ENCODE measurements at regions not wholly inside any gene's neighbourhood (a gene's known extent, or its start where the extent isn't known, plus 50 kb on each side); places are given as distances from the start of the nearest gene placed in this dataset.

DNA sequence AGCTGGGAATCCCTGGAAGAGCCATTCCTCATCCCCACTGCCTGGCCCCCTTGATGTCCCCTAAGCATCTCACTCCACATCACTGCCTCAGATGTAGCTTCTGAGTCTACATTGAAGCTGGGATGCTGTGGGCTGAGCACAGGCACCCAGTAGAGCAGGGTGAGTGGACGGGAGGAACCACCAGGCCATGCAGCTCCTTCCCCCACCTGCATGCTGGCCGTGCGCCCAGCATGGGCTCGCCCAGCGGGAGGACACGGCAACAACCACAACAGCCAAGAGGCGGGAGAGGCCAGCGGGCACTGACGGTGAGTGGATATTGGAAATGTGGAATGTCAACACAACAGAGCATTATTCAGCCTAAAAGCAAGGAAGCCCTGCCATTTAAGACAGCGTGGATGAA is 310.9 kb downstream of the ADGRD1 start:
- no peaks in the 10 kb centered on the region for H4K20me1 ChIP-seq (ENCODE audit: insufficient read depth)
- TF ChIP-seq SMC3 (conservative IDR thresholded peaks at IDR 0.05; ENCODE audit: poor library complexity): no peak
- TF ChIP-seq, protein P1, sequence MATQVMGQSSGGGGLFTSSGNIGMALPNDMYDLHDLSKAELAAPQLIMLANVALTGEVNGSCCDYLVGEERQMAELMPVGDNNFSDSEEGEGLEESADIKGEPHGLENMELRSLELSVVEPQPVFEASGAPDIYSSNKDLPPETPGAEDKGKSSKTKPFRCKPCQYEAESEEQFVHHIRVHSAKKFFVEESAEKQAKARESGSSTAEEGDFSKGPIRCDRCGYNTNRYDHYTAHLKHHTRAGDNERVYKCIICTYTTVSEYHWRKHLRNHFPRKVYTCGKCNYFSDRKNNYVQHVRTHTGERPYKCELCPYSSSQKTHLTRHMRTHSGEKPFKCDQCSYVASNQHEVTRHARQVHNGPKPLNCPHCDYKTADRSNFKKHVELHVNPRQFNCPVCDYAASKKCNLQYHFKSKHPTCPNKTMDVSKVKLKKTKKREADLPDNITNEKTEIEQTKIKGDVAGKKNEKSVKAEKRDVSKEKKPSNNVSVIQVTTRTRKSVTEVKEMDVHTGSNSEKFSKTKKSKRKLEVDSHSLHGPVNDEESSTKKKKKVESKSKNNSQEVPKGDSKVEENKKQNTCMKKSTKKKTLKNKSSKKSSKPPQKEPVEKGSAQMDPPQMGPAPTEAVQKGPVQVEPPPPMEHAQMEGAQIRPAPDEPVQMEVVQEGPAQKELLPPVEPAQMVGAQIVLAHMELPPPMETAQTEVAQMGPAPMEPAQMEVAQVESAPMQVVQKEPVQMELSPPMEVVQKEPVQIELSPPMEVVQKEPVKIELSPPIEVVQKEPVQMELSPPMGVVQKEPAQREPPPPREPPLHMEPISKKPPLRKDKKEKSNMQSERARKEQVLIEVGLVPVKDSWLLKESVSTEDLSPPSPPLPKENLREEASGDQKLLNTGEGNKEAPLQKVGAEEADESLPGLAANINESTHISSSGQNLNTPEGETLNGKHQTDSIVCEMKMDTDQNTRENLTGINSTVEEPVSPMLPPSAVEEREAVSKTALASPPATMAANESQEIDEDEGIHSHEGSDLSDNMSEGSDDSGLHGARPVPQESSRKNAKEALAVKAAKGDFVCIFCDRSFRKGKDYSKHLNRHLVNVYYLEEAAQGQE (IDR thresholded peaks at IDR 0.05; ENCODE audit: borderline replicate concordance): no peak
- no peak for TF ChIP-seq EP300 (conservative IDR thresholded peaks at IDR 0.05; ENCODE audit: poor library complexity, severe bottlenecking)
- no peak for TF ChIP-seq TAF1 (IDR thresholded peaks at IDR 0.05; ENCODE audit: low read depth)
- TF ChIP-seq EZH2 (IDR thresholded peaks at IDR 0.05; ENCODE audit: borderline replicate concordance, insufficient read depth, low read length, poor library complexity, severe bottlenecking): no peak
- TF ChIP-seq, protein P2, sequence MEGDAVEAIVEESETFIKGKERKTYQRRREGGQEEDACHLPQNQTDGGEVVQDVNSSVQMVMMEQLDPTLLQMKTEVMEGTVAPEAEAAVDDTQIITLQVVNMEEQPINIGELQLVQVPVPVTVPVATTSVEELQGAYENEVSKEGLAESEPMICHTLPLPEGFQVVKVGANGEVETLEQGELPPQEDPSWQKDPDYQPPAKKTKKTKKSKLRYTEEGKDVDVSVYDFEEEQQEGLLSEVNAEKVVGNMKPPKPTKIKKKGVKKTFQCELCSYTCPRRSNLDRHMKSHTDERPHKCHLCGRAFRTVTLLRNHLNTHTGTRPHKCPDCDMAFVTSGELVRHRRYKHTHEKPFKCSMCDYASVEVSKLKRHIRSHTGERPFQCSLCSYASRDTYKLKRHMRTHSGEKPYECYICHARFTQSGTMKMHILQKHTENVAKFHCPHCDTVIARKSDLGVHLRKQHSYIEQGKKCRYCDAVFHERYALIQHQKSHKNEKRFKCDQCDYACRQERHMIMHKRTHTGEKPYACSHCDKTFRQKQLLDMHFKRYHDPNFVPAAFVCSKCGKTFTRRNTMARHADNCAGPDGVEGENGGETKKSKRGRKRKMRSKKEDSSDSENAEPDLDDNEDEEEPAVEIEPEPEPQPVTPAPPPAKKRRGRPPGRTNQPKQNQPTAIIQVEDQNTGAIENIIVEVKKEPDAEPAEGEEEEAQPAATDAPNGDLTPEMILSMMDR (IDR thresholded peaks at IDR 0.05; ENCODE audit: poor library complexity, severe bottlenecking): no peak
- TF ChIP-seq POLR2AphosphoS5 (IDR thresholded peaks at IDR 0.05): no peak
- no peak for TF ChIP-seq RAD21 (conservative IDR thresholded peaks at IDR 0.05)
- TF ChIP-seq MXI1 (conservative IDR thresholded peaks at IDR 0.05; ENCODE audit: poor library complexity, severe bottlenecking): no peak
- no peak overlapping the region for H2AFZ ChIP-seq (ENCODE audit: low read depth, low read length)
- H3K9me2 ChIP-seq (ENCODE audit: insufficient read depth, low read length): no peaks in the 10 kb centered on the region
- no peak overlapping the region for H3K9ac ChIP-seq (ENCODE audit: low read length)
- no peak overlapping the region for H3K4me2 ChIP-seq (ENCODE audit: low read length)
- H3K9me3 ChIP-seq (ENCODE audit: low read length): no peaks in the 10 kb centered on the region
- no peaks in the 10 kb centered on the region for H3K36me3 ChIP-seq (ENCODE audit: insufficient read depth, low read length)
- H3K79me2 ChIP-seq (replicated peaks; ENCODE audit: insufficient read depth, low read length): no peaks in the 10 kb centered on the region
- H3F3A ChIP-seq (ENCODE audit: insufficient read depth, low read length, poor library complexity, severe bottlenecking): no peaks in the 10 kb centered on the region
- H3K27ac ChIP-seq (ENCODE audit: low read length): no peak overlapping the region
- no peak overlapping the region for H3K4me3 ChIP-seq (ENCODE audit: low read length)
- no peaks in the 10 kb centered on the region for H3K27me3 ChIP-seq (ENCODE audit: insufficient read depth, low read depth, low read length)

DNA sequence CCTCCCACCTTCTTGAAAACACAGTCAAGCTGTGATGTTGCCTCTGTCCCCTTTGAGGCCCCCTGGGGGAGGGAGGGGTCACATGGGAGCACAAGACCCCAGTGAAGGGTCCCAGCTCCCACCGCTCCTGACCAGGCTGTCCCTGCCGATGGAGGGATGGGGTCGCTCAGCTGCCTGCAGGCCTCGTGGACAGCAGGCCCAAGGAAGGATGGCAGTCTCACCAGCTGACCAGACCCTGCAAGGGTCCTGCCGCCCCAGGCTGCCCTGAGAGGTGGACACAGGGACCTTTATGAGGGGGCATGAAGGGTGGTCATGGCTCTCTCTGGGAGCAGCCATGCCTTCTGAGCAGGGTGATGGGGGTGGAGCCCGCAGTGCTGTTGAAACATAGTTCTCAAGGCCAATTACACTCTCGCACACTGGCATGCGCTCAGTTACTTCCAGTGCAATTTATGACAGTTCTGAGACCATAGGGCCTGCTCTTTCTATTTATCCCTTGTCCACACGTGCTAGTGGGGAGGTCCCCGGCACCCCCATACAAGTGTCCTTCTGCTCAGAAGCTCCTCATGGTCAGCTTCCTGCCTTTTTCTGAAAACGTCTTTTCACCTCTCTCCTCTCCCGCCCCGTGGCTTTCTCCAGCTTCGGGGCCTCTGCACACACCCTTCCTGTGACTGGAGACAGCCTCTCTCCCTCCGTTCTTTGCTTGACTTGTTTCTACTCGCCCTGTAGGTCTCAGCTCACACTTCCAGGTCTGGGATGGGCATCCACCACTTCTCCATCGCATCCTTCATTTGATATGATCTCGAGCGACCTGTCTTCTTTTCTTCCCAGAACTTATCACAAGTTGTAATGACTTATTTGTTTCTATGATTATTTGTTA is 313.1 kb downstream of the ADGRD1 start:
- no peak overlapping the region for H3K9ac ChIP-seq (ENCODE audit: low read length)
- H3K9me2 ChIP-seq (ENCODE audit: insufficient read depth, low read length): no peaks in the 10 kb centered on the region
- no peaks in the 10 kb centered on the region for H3K79me2 ChIP-seq (replicated peaks; ENCODE audit: insufficient read depth, low read length)
- H2AFZ ChIP-seq (ENCODE audit: low read depth, low read length): no peak overlapping the region
- H3K36me3 ChIP-seq (ENCODE audit: insufficient read depth, low read length): no peaks in the 10 kb centered on the region
- no peak overlapping the region for H3K27ac ChIP-seq (ENCODE audit: low read length)
- no peaks in the 10 kb centered on the region for H3F3A ChIP-seq (ENCODE audit: insufficient read depth, low read length, poor library complexity, severe bottlenecking)
- H3K4me3 ChIP-seq (ENCODE audit: low read length): no peak overlapping the region
- H3K4me2 ChIP-seq (ENCODE audit: low read length): no peak overlapping the region
- no peaks in the 10 kb centered on the region for H3K27me3 ChIP-seq (ENCODE audit: insufficient read depth, low read depth, low read length)
- TF ChIP-seq SMC3 (conservative IDR thresholded peaks at IDR 0.05; ENCODE audit: poor library complexity) (no peak), POLR2AphosphoS5 (IDR thresholded peaks at IDR 0.05) (no peak), EZH2 (IDR thresholded peaks at IDR 0.05; ENCODE audit: borderline replicate concordance, insufficient read depth, low read length, poor library complexity, severe bottlenecking) (no peak), RAD21 (conservative IDR thresholded peaks at IDR 0.05) (no peak), TAF1 (IDR thresholded peaks at IDR 0.05; ENCODE audit: low read depth) (no peak), MXI1 (conservative IDR thresholded peaks at IDR 0.05; ENCODE audit: poor library complexity, severe bottlenecking) (no peak), EP300 (conservative IDR thresholded peaks at IDR 0.05; ENCODE audit: poor library complexity, severe bottlenecking) (no peak)
- TF ChIP-seq, protein P2 (IDR thresholded peaks at IDR 0.05; ENCODE audit: poor library complexity, severe bottlenecking): no peak
- TF ChIP-seq, protein P1 (IDR thresholded peaks at IDR 0.05; ENCODE audit: borderline replicate concordance): no peak
- no peaks in the 10 kb centered on the region for H3K9me3 ChIP-seq (ENCODE audit: low read length)
- no peaks in the 10 kb centered on the region for H4K20me1 ChIP-seq (ENCODE audit: insufficient read depth)

All from neural cell (in vitro differentiated cells).